HCT116 (cell line): ENCODE measurements at regions not wholly inside any gene's neighbourhood (a gene's known extent, or its start where the extent isn't known, plus 50 kb on each side); places are given as distances from the start of the nearest gene placed in this dataset.

Source experiments
- ATAC-seq: fragments of 200-7000 bp; cut with Tn5 transposase; 2 replicates; pipeline ENCODE4 v1.9.1; 2020; ENCODE audit warnings: mild to moderate bottlenecking, moderate library complexity
- BruUV-seq: library from RNA; stranded (reverse); fragments of 400-500 nt; replicated peaks from 2 replicates; lab custom pipeline; 2021; lab: Mats Ljungman, UMichigan
- CTCF ChIA-PET: fragments of 300-600 bp; sonication (Branson Sonifier 250); formaldehyde crosslinking; loops from one replicate; lab custom pipeline; 2021; ENCODE audit warnings: antibody characterized with exemption; lab: Charles Lee
- POLR2A ChIA-PET: fragments of 300-600, 350-600 bp; sonication (Branson Sonifier 250); formaldehyde crosslinking; loops from one replicate; lab custom pipeline; 2021; ENCODE audit warnings: antibody characterized with exemption; lab: Charles Lee
- RAD21 ChIA-PET, 2 experiments: fragments of 300-600 bp; sonication (Branson Sonifier 250); formaldehyde crosslinking; loops; one replicate each; lab custom pipeline; 2023; ENCODE audit warnings: low total read pairs in 2 of 2; ENCODE audit not compliant: uncharacterized antibody in 2 of 2, unreplicated experiment in 2 of 2, low non-redundant PET in 1 of 2; lab: Charles Lee
- DNase-seq: peaks from one replicate; pipeline ENCODE4 v3.0.0-alpha.2; 2010; ENCODE audit warnings: low read depth, low spot score
- H2AFZ ChIP-seq: fragments of 200-600 bp; shearing (Covaris generic), sonication (generic); 2 replicates; pipeline ENCODE4 v1.6.1; 2017; ENCODE audit warnings: low read depth, mixed run types, mixed read lengths, antibody characterized with exemption, low read length; ENCODE audit not compliant: poor library complexity, severe bottlenecking
- H3K27ac ChIP-seq: 2 replicates; pipeline ENCODE4 v1.5.1; 2012; ENCODE audit warnings: low read depth, low read length
- H3K27me3 ChIP-seq: fragments of 200-600 bp; sonication (generic); 2 replicates; pipeline ENCODE4 v1.6.1; 2016; ENCODE audit warnings: mixed run types, low read length, mixed read lengths; ENCODE audit not compliant: insufficient read depth
- H3K36me3 ChIP-seq, 2 experiments: fragments of 200-500 bp in 1 of 2; fragments of 200-600 bp in 1 of 2; sonication (Bioruptor generic) in 1 of 2; sonication (generic) in 1 of 2; 2 replicates each; pipeline versions ENCODE4 v1.5.1 to v1.6.1; 2014 to 2016; ENCODE audit warnings: low read length in 2 of 2, inconsistent platforms in 1 of 2, mixed read lengths in 1 of 2, mixed run types in 1 of 2; ENCODE audit not compliant: insufficient read depth in 2 of 2, control insufficient read depth in 1 of 2
- H3K4me1 ChIP-seq, 2 experiments: fragments of 200-600 bp in 1 of 2; sonication (generic) in 1 of 2; 2 replicates each; pipeline versions ENCODE4 v1.5.1 to v1.6.1; 2012 to 2017; ENCODE audit warnings: low read length in 2 of 2, inconsistent platforms in 1 of 2, mild to moderate bottlenecking in 1 of 2, mixed read lengths in 1 of 2, mixed run types in 1 of 2, moderate library complexity in 1 of 2; ENCODE audit not compliant: insufficient read depth in 2 of 2, control insufficient read depth in 1 of 2
- H3K4me2 ChIP-seq: fragments of 200-600 bp; sonication (generic); 2 replicates; pipeline ENCODE4 v1.6.1; 2017; ENCODE audit warnings: mixed run types, low read length, mixed read lengths
- H3K4me3 ChIP-seq, 2 experiments: fragments of 200-600 bp in 1 of 2; sonication (generic) in 1 of 2; replicated peaks in 1 of 2; 2 replicates each; pipeline ENCODE4 v1.5.1; 2011 to 2016; ENCODE audit warnings: low read length in 2 of 2, control low read depth in 1 of 2, low read depth in 1 of 2, mild to moderate bottlenecking in 1 of 2, mixed read lengths in 1 of 2, mixed run types in 1 of 2
- H3K79me2 ChIP-seq: fragments of 200-600 bp; sonication (generic); 2 replicates; pipeline ENCODE4 v1.6.1; 2017; ENCODE audit warnings: mild to moderate bottlenecking, mixed run types, low read length, moderate library complexity, mixed read lengths; ENCODE audit not compliant: insufficient read depth
- H3K9ac ChIP-seq: fragments of 200-600 bp; sonication (generic); 2 replicates; pipeline ENCODE4 v1.6.1; 2016; ENCODE audit warnings: low read length, mixed read lengths
- H3K9me2 ChIP-seq: fragments of 200-600 bp; sonication (generic), shearing (Covaris generic); 2 replicates; pipeline ENCODE4 v1.6.1; 2017; ENCODE audit warnings: mixed run types, mild to moderate bottlenecking, moderate library complexity; ENCODE audit not compliant: insufficient read depth
- H3K9me3 ChIP-seq, 2 experiments: fragments of 200-500 bp in 1 of 2; fragments of 200-600 bp in 1 of 2; sonication (Bioruptor generic) in 1 of 2; sonication (generic) in 1 of 2; 2 replicates each; pipeline ENCODE4 v1.6.1; 2014 to 2017; ENCODE audit warnings: low read length in 2 of 2, mixed read lengths in 2 of 2, inconsistent platforms in 1 of 2, low read depth in 1 of 2, mild to moderate bottlenecking in 1 of 2, mixed run types in 1 of 2, moderate library complexity in 1 of 2; ENCODE audit not compliant: control insufficient read depth in 1 of 2, insufficient read depth in 1 of 2
- H4K20me1 ChIP-seq: fragments of 200-600 bp; sonication (generic), shearing (Covaris generic); 2 replicates; pipeline ENCODE4 v1.6.1; 2017; ENCODE audit warnings: mixed run types, mild to moderate bottlenecking, moderate library complexity; ENCODE audit not compliant: insufficient read depth
- ATF3 ChIP-seq: IDR thresholded peaks from 2 replicates; pipeline ENCODE4 v1.6.1; 2012
- CEBPB ChIP-seq: IDR thresholded peaks from 2 replicates; pipeline ENCODE4 v1.6.1; 2012; ENCODE audit warnings: low read depth
- EGR1 ChIP-seq: IDR thresholded peaks from 2 replicates; pipeline ENCODE4 v1.6.1; 2012; ENCODE audit warnings: low read depth
- EZH2phosphoT487 ChIP-seq: fragments of 200-600 bp; IDR thresholded peaks from 2 replicates; pipeline ENCODE4 v1.6.1; 2018; ENCODE audit warnings: antibody characterized with exemption, borderline replicate concordance
- MAX ChIP-seq: IDR thresholded peaks from 2 replicates; pipeline ENCODE4 v1.6.1; 2012
- POLR2A ChIP-seq: IDR thresholded peaks from 2 replicates; pipeline ENCODE4 v1.7.0; 2011; ENCODE audit warnings: borderline replicate concordance; ENCODE audit not compliant: insufficient read depth, insufficient read length; ENCODE audit errors: extremely low read depth
- POLR2AphosphoS5 ChIP-seq: IDR thresholded peaks from 2 replicates; pipeline ENCODE4 v1.6.1; 2011; ENCODE audit warnings: mild to moderate bottlenecking, low read depth, low read length, moderate library complexity
- RAD21 ChIP-seq: IDR thresholded peaks from 2 replicates; pipeline ENCODE4 v1.6.1; 2012; ENCODE audit warnings: low read depth, mild to moderate bottlenecking
- SIN3A ChIP-seq: IDR thresholded peaks from 2 replicates; pipeline ENCODE4 v1.6.1; 2012; ENCODE audit warnings: low read depth
- SRF ChIP-seq: IDR thresholded peaks from 2 replicates; pipeline ENCODE4 v1.6.1; 2012; ENCODE audit warnings: low read depth
- TCF7L2 ChIP-seq: IDR thresholded peaks from 2 replicates; pipeline ENCODE4 v1.7.0; 2011; ENCODE audit warnings: borderline replicate concordance, inconsistent platforms; ENCODE audit not compliant: insufficient read depth, insufficient read length; ENCODE audit errors: extremely low read depth
- ZNF274 ChIP-seq: fragments of 200-500 bp; sonication (Bioruptor generic); IDR thresholded peaks from 2 replicates; pipeline ENCODE4 v1.6.1; 2014; ENCODE audit warnings: mild to moderate bottlenecking, low read depth, low read length, inconsistent platforms
- intact Hi-C: fragments of 100-400 bp; cut with micrococcal nuclease; formaldehyde crosslinking; loops from 2 replicates; pipeline ENCODE4 v1.10.0; 2022
- TF ChIP-seq, protein P1 (sequence below): IDR thresholded peaks from 2 replicates; pipeline ENCODE4 v1.6.1; 2011; ENCODE audit warnings: mild to moderate bottlenecking, low read length, moderate library complexity; ENCODE audit not compliant: insufficient replicate concordance; ENCODE audit errors: extremely low read depth

DNA sequence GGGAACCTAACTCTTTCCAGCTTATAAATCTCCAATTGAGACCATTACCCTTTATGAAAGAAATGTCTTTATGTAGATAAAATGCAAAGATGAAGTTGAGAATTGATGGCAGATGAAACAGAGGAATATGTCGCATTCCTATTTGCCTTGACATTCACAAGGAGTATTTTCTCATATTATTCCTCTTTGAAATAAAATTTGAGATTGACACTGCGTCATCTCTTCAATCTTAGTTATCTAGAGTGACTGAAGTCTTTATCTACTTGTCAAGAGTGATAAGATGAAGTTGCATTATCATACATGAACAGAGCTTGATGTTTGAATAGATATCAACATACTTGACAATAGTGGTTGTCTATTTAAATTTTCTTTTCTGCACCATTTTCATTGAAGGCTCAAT is 574.4 kb upstream of the SOX9 start:
- Histone ChIP-seq H3K27ac (no peak overlapping the region), H3K27me3 (no peaks in the 10 kb centered on the region), H3K36me3 (no peaks in the 10 kb centered on the region), H2AFZ (no peak overlapping the region), H3K9me3 (no peaks in the 10 kb centered on the region), H4K20me1 (no peaks in the 10 kb centered on the region), H3K9me2 (no peaks in the 10 kb centered on the region), H3K79me2 (no peaks in the 10 kb centered on the region), H3K4me1 (no peaks in the 10 kb centered on the region)
- CTCF ChIA-PET: no interaction called here
- POLR2A ChIA-PET: no interaction called here
- intact Hi-C loops: no loop called here
- BruUV-seq: no TSS peak
- RAD21 ChIA-PET: no interaction called here
- no peak for DNase-seq
- TF ChIP-seq SRF (no peak), CEBPB (no peak), EZH2phosphoT487 (no peak), ATF3 (no peak), RAD21 (no peak), SIN3A (no peak), ZNF274 (no peak), POLR2AphosphoS5 (no peak), MAX (no peak), TCF7L2 (no peak), POLR2A (no peak), EGR1 (no peak)
- TF ChIP-seq, protein P1, sequence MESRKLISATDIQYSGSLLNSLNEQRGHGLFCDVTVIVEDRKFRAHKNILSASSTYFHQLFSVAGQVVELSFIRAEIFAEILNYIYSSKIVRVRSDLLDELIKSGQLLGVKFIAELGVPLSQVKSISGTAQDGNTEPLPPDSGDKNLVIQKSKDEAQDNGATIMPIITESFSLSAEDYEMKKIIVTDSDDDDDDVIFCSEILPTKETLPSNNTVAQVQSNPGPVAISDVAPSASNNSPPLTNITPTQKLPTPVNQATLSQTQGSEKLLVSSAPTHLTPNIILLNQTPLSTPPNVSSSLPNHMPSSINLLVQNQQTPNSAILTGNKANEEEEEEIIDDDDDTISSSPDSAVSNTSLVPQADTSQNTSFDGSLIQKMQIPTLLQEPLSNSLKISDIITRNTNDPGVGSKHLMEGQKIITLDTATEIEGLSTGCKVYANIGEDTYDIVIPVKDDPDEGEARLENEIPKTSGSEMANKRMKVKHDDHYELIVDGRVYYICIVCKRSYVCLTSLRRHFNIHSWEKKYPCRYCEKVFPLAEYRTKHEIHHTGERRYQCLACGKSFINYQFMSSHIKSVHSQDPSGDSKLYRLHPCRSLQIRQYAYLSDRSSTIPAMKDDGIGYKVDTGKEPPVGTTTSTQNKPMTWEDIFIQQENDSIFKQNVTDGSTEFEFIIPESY: no peak
- TF ChIP-seq, all 23 proteins: peak for 0
- ATAC-seq: no peak
- Histone ChIP-seq H3K9ac (no peak overlapping the region), H3K4me3 (no peak overlapping the region), H3K4me2 (no peak overlapping the region)
